ENCODE measurements at regions not wholly inside any gene's neighbourhood (a gene's known extent, or its start where the extent isn't known, plus 50 kb on each side); places are given as distances from the start of the nearest gene placed in this dataset.

DNA sequence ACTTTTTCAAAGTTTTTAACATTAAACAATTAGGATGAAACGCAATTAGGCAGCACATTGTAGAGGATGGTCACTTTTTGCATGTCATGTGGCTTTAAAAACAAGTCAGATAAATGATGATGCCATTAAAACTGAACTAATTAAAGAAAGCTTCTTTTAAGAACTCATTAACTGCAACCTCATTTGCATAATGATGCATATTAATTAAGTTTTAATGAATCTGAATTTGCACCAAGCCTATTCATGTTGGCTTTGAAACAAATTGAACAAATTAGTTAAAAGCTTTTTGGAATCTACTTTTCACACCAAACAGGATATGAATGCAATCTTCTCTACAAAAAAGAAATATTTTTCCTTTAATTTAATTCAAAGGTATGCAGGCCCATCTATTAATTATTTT lies 499.0 kb downstream of the VRK1 start:
- TF ChIP-seq FOXM1 (IDR thresholded peaks at IDR 0.05; ENCODE audit: borderline replicate concordance, low read depth) (no peak), EGR1 (IDR thresholded peaks at IDR 0.05) (no peak), ZBTB7A (IDR thresholded peaks at IDR 0.05; ENCODE audit: low read depth) (no peak), RAD21 (IDR thresholded peaks at IDR 0.05; ENCODE audit: low read depth) (no peak), CEBPB (IDR thresholded peaks at IDR 0.05) (no peak), YY1 (IDR thresholded peaks at IDR 0.05; ENCODE audit: low read depth) (no peak), TAF1 (IDR thresholded peaks at IDR 0.05; ENCODE audit: low read depth) (no peak), TEAD4 (IDR thresholded peaks at IDR 0.05) (no peak), TCF12 (IDR thresholded peaks at IDR 0.05; ENCODE audit: low read depth) (no peak)
- TF ChIP-seq, protein P1, sequence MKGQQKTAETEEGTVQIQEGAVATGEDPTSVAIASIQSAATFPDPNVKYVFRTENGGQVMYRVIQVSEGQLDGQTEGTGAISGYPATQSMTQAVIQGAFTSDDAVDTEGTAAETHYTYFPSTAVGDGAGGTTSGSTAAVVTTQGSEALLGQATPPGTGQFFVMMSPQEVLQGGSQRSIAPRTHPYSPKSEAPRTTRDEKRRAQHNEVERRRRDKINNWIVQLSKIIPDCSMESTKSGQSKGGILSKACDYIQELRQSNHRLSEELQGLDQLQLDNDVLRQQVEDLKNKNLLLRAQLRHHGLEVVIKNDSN (IDR thresholded peaks at IDR 0.05), result no peak

DNA sequence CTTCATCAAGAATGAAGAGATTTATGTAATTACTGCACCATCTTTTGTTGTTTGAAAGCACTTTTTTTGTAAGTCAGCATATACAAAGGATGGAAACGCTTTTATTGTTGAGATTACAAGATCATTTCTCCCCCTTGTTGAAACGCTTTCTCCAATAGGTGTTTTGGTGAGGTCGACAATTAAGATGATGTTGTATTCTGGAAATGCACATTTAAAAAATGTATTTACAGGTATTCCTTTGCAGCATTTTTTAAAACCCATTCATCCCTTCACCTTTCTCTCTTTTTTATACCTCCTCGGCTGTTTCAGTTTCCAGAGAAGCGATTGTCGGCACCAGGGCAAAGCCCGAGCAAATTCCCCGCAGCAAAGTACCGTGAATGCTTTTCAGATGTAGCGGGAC lies 499.9 kb downstream of the VRK1 start:
- no peak for TF ChIP-seq NFIC (IDR thresholded peaks at IDR 0.05)
- TF ChIP-seq YY1 (IDR thresholded peaks at IDR 0.05; ENCODE audit: low read depth), result no peak
- TF ChIP-seq, protein P1 (IDR thresholded peaks at IDR 0.05), result no peak
- TF ChIP-seq EP300 (IDR thresholded peaks at IDR 0.05; ENCODE audit: borderline replicate concordance), result no peak
- no peak for TF ChIP-seq TCF12 (IDR thresholded peaks at IDR 0.05; ENCODE audit: low read depth)
- TF ChIP-seq, protein P2, sequence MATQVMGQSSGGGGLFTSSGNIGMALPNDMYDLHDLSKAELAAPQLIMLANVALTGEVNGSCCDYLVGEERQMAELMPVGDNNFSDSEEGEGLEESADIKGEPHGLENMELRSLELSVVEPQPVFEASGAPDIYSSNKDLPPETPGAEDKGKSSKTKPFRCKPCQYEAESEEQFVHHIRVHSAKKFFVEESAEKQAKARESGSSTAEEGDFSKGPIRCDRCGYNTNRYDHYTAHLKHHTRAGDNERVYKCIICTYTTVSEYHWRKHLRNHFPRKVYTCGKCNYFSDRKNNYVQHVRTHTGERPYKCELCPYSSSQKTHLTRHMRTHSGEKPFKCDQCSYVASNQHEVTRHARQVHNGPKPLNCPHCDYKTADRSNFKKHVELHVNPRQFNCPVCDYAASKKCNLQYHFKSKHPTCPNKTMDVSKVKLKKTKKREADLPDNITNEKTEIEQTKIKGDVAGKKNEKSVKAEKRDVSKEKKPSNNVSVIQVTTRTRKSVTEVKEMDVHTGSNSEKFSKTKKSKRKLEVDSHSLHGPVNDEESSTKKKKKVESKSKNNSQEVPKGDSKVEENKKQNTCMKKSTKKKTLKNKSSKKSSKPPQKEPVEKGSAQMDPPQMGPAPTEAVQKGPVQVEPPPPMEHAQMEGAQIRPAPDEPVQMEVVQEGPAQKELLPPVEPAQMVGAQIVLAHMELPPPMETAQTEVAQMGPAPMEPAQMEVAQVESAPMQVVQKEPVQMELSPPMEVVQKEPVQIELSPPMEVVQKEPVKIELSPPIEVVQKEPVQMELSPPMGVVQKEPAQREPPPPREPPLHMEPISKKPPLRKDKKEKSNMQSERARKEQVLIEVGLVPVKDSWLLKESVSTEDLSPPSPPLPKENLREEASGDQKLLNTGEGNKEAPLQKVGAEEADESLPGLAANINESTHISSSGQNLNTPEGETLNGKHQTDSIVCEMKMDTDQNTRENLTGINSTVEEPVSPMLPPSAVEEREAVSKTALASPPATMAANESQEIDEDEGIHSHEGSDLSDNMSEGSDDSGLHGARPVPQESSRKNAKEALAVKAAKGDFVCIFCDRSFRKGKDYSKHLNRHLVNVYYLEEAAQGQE (IDR thresholded peaks at IDR 0.05; ENCODE audit: low read depth), result no peak
- TF ChIP-seq TAF1 (IDR thresholded peaks at IDR 0.05; ENCODE audit: low read depth), result no peak
- no peak for TF ChIP-seq CREB1 (IDR thresholded peaks at IDR 0.05; ENCODE audit: low read depth)
- TF ChIP-seq CEBPB (IDR thresholded peaks at IDR 0.05), result no peak
- no peak for TF ChIP-seq RAD21 (IDR thresholded peaks at IDR 0.05; ENCODE audit: low read depth)
- no peak for TF ChIP-seq EGR1 (IDR thresholded peaks at IDR 0.05)
- TF ChIP-seq ZBTB7A (IDR thresholded peaks at IDR 0.05; ENCODE audit: low read depth), result no peak
- no peak for TF ChIP-seq FOXM1 (IDR thresholded peaks at IDR 0.05; ENCODE audit: borderline replicate concordance, low read depth)
- TF ChIP-seq, protein P3, sequence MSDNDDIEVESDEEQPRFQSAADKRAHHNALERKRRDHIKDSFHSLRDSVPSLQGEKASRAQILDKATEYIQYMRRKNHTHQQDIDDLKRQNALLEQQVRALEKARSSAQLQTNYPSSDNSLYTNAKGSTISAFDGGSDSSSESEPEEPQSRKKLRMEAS (IDR thresholded peaks at IDR 0.05), result no peak
- no peak for TF ChIP-seq TEAD4 (IDR thresholded peaks at IDR 0.05)

DNA sequence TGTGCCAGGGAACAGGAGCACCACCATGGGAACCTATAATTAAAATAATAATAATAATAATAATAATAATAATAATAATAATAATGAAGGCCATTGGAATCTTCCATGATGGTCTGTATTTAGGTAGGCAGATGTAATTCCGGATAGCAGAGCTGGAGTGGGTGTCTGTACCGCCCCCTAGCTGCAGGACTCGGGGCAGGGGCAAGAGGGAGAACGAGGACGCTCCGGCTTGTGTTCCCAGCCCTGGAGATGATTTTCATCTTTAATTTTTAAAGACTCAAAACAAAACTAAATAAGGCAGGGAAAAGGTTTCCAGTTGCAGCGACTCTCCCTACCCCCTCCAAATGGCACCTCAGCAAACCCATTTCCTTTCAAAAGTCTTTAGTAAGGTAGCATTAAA lies 501.1 kb downstream of the VRK1 start:
- TF ChIP-seq EGR1 (IDR thresholded peaks at IDR 0.05) (no peak), FOXM1 (IDR thresholded peaks at IDR 0.05; ENCODE audit: borderline replicate concordance, low read depth) (no peak), TCF12 (IDR thresholded peaks at IDR 0.05; ENCODE audit: low read depth) (no peak), ZBTB7A (IDR thresholded peaks at IDR 0.05; ENCODE audit: low read depth) (no peak), TEAD4 (IDR thresholded peaks at IDR 0.05) (no peak), CEBPB (IDR thresholded peaks at IDR 0.05) (no peak)
- TF ChIP-seq, protein P2 (IDR thresholded peaks at IDR 0.05; ENCODE audit: low read depth), result no peak

DNA sequence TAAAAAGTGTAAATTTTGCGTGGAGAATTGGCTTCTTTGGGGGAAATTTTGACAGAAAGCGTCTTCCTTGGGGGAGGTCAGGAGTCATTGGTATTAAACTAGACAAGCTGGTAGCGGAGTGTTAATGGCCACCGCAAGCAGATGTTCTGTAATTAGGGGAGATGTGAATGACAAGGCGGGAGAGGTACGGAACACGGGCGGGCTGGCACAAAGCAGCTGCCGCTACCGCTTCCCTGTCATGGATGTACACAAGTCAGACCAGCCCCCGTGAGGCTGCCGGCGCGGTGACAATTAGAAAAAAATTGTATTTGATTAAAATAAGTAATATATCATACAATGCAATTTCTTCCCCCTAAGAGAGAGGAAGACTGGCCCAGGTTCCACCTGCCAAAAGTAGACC lies 501.6 kb downstream of the VRK1 start:
- TF ChIP-seq, protein P2 (IDR thresholded peaks at IDR 0.05; ENCODE audit: low read depth), result no peak
- TF ChIP-seq EP300 (IDR thresholded peaks at IDR 0.05; ENCODE audit: borderline replicate concordance) (no peak), YY1 (IDR thresholded peaks at IDR 0.05; ENCODE audit: low read depth) (no peak), TAF1 (IDR thresholded peaks at IDR 0.05; ENCODE audit: low read depth) (no peak), EGR1 (IDR thresholded peaks at IDR 0.05) (no peak), RAD21 (IDR thresholded peaks at IDR 0.05; ENCODE audit: low read depth) (no peak), FOXM1 (IDR thresholded peaks at IDR 0.05; ENCODE audit: borderline replicate concordance, low read depth) (no peak), NFIC (IDR thresholded peaks at IDR 0.05) (no peak), CEBPB (IDR thresholded peaks at IDR 0.05) (no peak), CREB1 (IDR thresholded peaks at IDR 0.05; ENCODE audit: low read depth) (no peak), ZBTB7A (IDR thresholded peaks at IDR 0.05; ENCODE audit: low read depth) (no peak), TCF12 (IDR thresholded peaks at IDR 0.05; ENCODE audit: low read depth) (no peak), TEAD4 (IDR thresholded peaks at IDR 0.05) (no peak)
- TF ChIP-seq, protein P3 (IDR thresholded peaks at IDR 0.05), result no peak
- TF ChIP-seq, protein P1 (IDR thresholded peaks at IDR 0.05), result no peak
